ENCODE measurements at regions not wholly inside any gene's neighbourhood (a gene's known extent, or its start where the extent isn't known, plus 50 kb on each side); places are given as distances from the start of the nearest gene placed in this dataset.

DNA sequence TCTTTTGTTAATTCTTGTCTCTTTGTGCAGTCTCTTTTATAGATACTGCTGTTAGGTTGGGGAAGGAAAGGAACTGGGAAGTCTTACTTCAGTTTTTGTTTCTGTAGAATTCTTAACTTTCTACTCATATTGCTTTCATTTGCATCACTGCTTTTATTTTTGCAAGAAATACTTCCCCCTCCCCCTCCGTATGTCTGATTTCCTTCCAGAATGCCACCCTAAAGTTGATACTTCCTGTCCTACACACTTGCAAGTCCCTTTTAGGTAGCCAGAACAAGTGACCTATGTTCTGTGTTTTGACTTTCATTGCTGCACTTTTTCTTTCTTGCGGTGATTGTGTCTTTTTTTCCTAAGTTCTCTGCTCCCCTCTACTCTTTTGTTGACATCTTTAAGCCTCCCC, 477.4 kb downstream of the RSL24D1 start:
- TF ChIP-seq POLR2A (IDR thresholded peaks at IDR 0.05; ENCODE audit: low read depth): no peak
- TF ChIP-seq, protein P1, sequence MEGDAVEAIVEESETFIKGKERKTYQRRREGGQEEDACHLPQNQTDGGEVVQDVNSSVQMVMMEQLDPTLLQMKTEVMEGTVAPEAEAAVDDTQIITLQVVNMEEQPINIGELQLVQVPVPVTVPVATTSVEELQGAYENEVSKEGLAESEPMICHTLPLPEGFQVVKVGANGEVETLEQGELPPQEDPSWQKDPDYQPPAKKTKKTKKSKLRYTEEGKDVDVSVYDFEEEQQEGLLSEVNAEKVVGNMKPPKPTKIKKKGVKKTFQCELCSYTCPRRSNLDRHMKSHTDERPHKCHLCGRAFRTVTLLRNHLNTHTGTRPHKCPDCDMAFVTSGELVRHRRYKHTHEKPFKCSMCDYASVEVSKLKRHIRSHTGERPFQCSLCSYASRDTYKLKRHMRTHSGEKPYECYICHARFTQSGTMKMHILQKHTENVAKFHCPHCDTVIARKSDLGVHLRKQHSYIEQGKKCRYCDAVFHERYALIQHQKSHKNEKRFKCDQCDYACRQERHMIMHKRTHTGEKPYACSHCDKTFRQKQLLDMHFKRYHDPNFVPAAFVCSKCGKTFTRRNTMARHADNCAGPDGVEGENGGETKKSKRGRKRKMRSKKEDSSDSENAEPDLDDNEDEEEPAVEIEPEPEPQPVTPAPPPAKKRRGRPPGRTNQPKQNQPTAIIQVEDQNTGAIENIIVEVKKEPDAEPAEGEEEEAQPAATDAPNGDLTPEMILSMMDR (IDR thresholded peaks at IDR 0.05): no peak
- TF ChIP-seq EP300 (IDR thresholded peaks at IDR 0.05): no peak
- WGBS: 89% methylated on average over 2 of the region's 2 CpGs
- intact Hi-C loops (cut with DNase I): no loop called here
- Histone ChIP-seq H3K9me3 (peaks cover 0 to 17% (median 3%) of the 10 kb centered on the region in 4 donors), H3K4me3 (no peak overlapping the region), H3K27me3 (no peaks in the 10 kb centered on the region), H3K36me3 (no peaks in the 10 kb centered on the region), H3K27ac (replicated peaks in 1 of 4) (no peak overlapping the region), H3K4me1 (no peaks in the 10 kb centered on the region)
- DNase-seq (ENCODE audit: extremely low spot score): no peak

- Histone ChIP-seq H3K36me3 (no peaks in the 10 kb centered on the region), H3K9me3 (no peaks in the 10 kb centered on the region), H3K4me3 (no peak overlapping the region), H3K4me1 (no peaks in the 10 kb centered on the region), H3K27me3 (no peaks in the 10 kb centered on the region), H3K27ac (replicated peaks in 1 of 4) (no peak overlapping the region)
- intact Hi-C loops (cut with DNase I): no loop called here
- 88% methylated on average over 15 of the region's 23 CpGs for WGBS
- no peak for DNase-seq (ENCODE audit: extremely low spot score)
- TF ChIP-seq POLR2A (IDR thresholded peaks at IDR 0.05; ENCODE audit: low read depth) (no peak), EP300 (IDR thresholded peaks at IDR 0.05) (no peak), POLR2AphosphoS5 (IDR thresholded peaks at IDR 0.05) (no peak)
- TF ChIP-seq, protein P1 (IDR thresholded peaks at IDR 0.05): no peak
These were observed 488.7 kb downstream of the RSL24D1 start for GRCh38 chr15:54707805-54708752.

- TF ChIP-seq, protein P1 (IDR thresholded peaks at IDR 0.05): no peak
- TF ChIP-seq EP300 (IDR thresholded peaks at IDR 0.05): no peak
- no peak for TF ChIP-seq POLR2AphosphoS5 (IDR thresholded peaks at IDR 0.05)
- TF ChIP-seq POLR2A (IDR thresholded peaks at IDR 0.05; ENCODE audit: low read depth): no peak
- 49% methylated on average over 10 of the region's 10 CpGs for WGBS
- intact Hi-C loops (cut with DNase I): no loop called here
These were observed 509.1 kb downstream of the RSL24D1 start for GRCh38 chr15:54687628-54688027.

More at GRCh38 chr15:54687628-54688027, 509.1 kb downstream of the RSL24D1 start:
- H3K9me3 ChIP-seq: no peaks in the 10 kb centered on the region
- H3K4me3 ChIP-seq: no peak overlapping the region
- H3K4me1 ChIP-seq: no peaks in the 10 kb centered on the region
- no peaks in the 10 kb centered on the region for H3K27me3 ChIP-seq
- H3K36me3 ChIP-seq: no peaks in the 10 kb centered on the region
- DNase-seq (ENCODE audit: extremely low spot score): no peak
- no peak overlapping the region for H3K27ac ChIP-seq (replicated peaks in 1 of 4)

All from esophagus muscularis mucosa (tissue), 4 donors.